ENCODE measurements at regions not wholly inside any gene's neighbourhood (a gene's known extent, or its start where the extent isn't known, plus 50 kb on each side); places are given as distances from the start of the nearest gene placed in this dataset.
A peak's percentile ranks its signal among the peaks of the same experiment; 100 is the strongest.

- TF ChIP-seq NANOG (IDR thresholded peaks at IDR 0.05; ENCODE audit: insufficient read depth, low read depth, low read length, poor library complexity, severe bottlenecking) (no peak), RAD21 (IDR thresholded peaks at IDR 0.05 in 1 of 2, conservative IDR thresholded peaks at IDR 0.05 in 1 of 2; ENCODE audit: low read depth in 2 of 2, low read length in 2 of 2) (peak in 1 of 2 experiments; percentile 23; a peak in 1 of 4 replicates), RBBP5 (IDR thresholded peaks at IDR 0.05; ENCODE audit: borderline replicate concordance, low read depth, low read length) (0 out of 2 replicates have a peak, but pooled peaks have one; percentile 30), GABPA (IDR thresholded peaks at IDR 0.05; ENCODE audit: borderline replicate concordance, insufficient read depth, low read length) (no peak), CBX5 (IDR thresholded peaks at IDR 0.05; ENCODE audit: low read depth, low read length) (no peak), JUND (IDR thresholded peaks at IDR 0.05; ENCODE audit: low read length) (no peak), TAF1 (IDR thresholded peaks at IDR 0.05; ENCODE audit: low read depth, low read length) (0 out of 2 replicates have a peak, but pooled peaks have one; percentile 52), MAFK (IDR thresholded peaks at IDR 0.05; ENCODE audit: low read depth, low read length) (no peak), RFX5 (IDR thresholded peaks at IDR 0.05; ENCODE audit: borderline replicate concordance, low read depth, low read length) (no peak), HDAC6 (IDR thresholded peaks at IDR 0.05; ENCODE audit: low read depth, low read length) (no peak), EZH2 (IDR thresholded peaks at IDR 0.05; ENCODE audit: low read depth, low read length, severe bottlenecking) (no peak), YY1 (IDR thresholded peaks at IDR 0.05; ENCODE audit: low read depth, low read length) (no peak), SAP30 (IDR thresholded peaks at IDR 0.05; ENCODE audit: insufficient read depth, insufficient replicate concordance, low read length) (no peak), TBP (IDR thresholded peaks at IDR 0.05; ENCODE audit: low read depth, low read length) (no peak), CREB1 (IDR thresholded peaks at IDR 0.05) (no peak), RXRA (IDR thresholded peaks at IDR 0.05; ENCODE audit: insufficient read depth, low read depth, low read length) (no peak), BRCA1 (IDR thresholded peaks at IDR 0.05; ENCODE audit: low read depth, low read length) (no peak), PHF8 (conservative IDR thresholded peaks at IDR 0.05; ENCODE audit: low read depth, low read length) (no peak), SUZ12 (IDR thresholded peaks at IDR 0.05; ENCODE audit: low read length) (no peak), SP4 (IDR thresholded peaks at IDR 0.05; ENCODE audit: low read length) (no peak), USF2 (IDR thresholded peaks at IDR 0.05; ENCODE audit: low read length) (no peak)
These were observed 672.5 kb upstream of the TMEM132C start (continued) for GRCh38 chr12:127594351-127594970.
